ENCODE measurements at regions not wholly inside any gene's neighbourhood (a gene's known extent, or its start where the extent isn't known, plus 50 kb on each side); places are given as distances from the start of the nearest gene placed in this dataset.

- TF ChIP-seq CTCF (IDR thresholded peaks at IDR 0.05) (no peak), POLR2A (IDR thresholded peaks at IDR 0.05) (no peak)
Observed at GRCh38 chr2:12592296-12592695, 124.4 kb upstream of the TRIB2 start.
